Astrocyte of the spinal cord (primary cell): ENCODE measurements at regions not wholly inside any gene's neighbourhood (a gene's known extent, or its start where the extent isn't known, plus 50 kb on each side); places are given as distances from the start of the nearest gene placed in this dataset.

ENCODE experiments used
- DNase-seq: peaks from one replicate; pipeline ENCODE4 v3.0.0; 2011; ENCODE audit warnings: low read depth, low spot score
- H3K4me3 ChIP-seq: 2 replicates; pipeline ENCODE4 v1.5.1; 2011; ENCODE audit warnings: low read depth, mild to moderate bottlenecking, low read length, moderate library complexity
- CTCF ChIP-seq: IDR thresholded peaks from 2 replicates; pipeline ENCODE4 v1.5.1; 2012; ENCODE audit warnings: low read depth, mild to moderate bottlenecking, low read length, inconsistent platforms
- in situ Hi-C: cut with HindIII; loops from 2 replicates; pipeline ENCODE4 v1.10.0; 2017; ENCODE audit warnings: low sequenced_read_pairs

GRCh38 chr5:124951661-124952060, 205.2 kb upstream of the ZNF608 start:
- DNase-seq: no peak

GRCh38 chr5:124952079-124952478, 205.6 kb upstream of the ZNF608 start:
- in situ Hi-C loops: no loop called here
- no peak overlapping the region for H3K4me3 ChIP-seq
- no peak for DNase-seq
- no peak for TF ChIP-seq CTCF

More at GRCh38 chr5:124951661-124952060, 205.2 kb upstream of the ZNF608 start:
- in situ Hi-C loops: no loop called here
- no peak for TF ChIP-seq CTCF
- no peak overlapping the region for H3K4me3 ChIP-seq

GRCh38 chr5:124952566-124952965, 206.1 kb upstream of the ZNF608 start:
- H3K4me3 ChIP-seq: no peak overlapping the region
- TF ChIP-seq CTCF: no peak
- DNase-seq: no peak
- in situ Hi-C loops: no loop called here

- TF ChIP-seq CTCF: no peak
- no peak overlapping the region for H3K4me3 ChIP-seq
- no peak for DNase-seq
- in situ Hi-C loops: no loop called here
These were observed 208.3 kb upstream of the ZNF608 start for GRCh38 chr5:124954784-124955183.

- TF ChIP-seq CTCF: no peak
- no peak overlapping the region for H3K4me3 ChIP-seq
- in situ Hi-C loops: no loop called here
These were observed 210.1 kb upstream of the ZNF608 start for GRCh38 chr5:124956471-124957029.

GRCh38 chr5:124957063-124957462, 210.6 kb upstream of the ZNF608 start:
- DNase-seq: no peak
- TF ChIP-seq CTCF: no peak
- no peak overlapping the region for H3K4me3 ChIP-seq
- in situ Hi-C loops: no loop called here

More at GRCh38 chr5:124956471-124957029, 210.1 kb upstream of the ZNF608 start:
- no peak for DNase-seq
